CD4-positive, alpha-beta T cell (primary cell): ENCODE measurements at regions not wholly inside any gene's neighbourhood (a gene's known extent, or its start where the extent isn't known, plus 50 kb on each side); places are given as distances from the start of the nearest gene placed in this dataset.

Source experiments
- ATAC-seq: fragments of 200-7000 bp; cut with Tn5 transposase; one replicate; pipeline ENCODE4 v1.10.0; 2022; ENCODE audit warnings: mild to moderate bottlenecking; ENCODE audit not compliant: poor library complexity
- CTCF ChIA-PET: fragments of 350-600 bp; sonication (Branson Sonifier 250); formaldehyde crosslinking; loops from one replicate; lab custom pipeline; 2021; ENCODE audit warnings: antibody characterized with exemption, inconsistent platforms; lab: Charles Lee
- POLR2A ChIA-PET: fragments of 350-600 bp; sonication (Branson Sonifier 250); formaldehyde crosslinking; loops from one replicate; lab custom pipeline; 2021; ENCODE audit warnings: antibody characterized with exemption, inconsistent platforms; lab: Charles Lee
- DNase-seq, 14 experiments: peaks; one replicate each; pipeline ENCODE4 v3.0.0-alpha.2; 2013 to 2020; ENCODE audit warnings: mixed read lengths in 2 of 14
- H3K27ac ChIP-seq, 2 donors: one replicate each; pipeline versions ENCODE4 v1.5.1 to v1.7.0; 2013; ENCODE audit warnings: low read length in 2 of 2, low read depth in 1 of 2, mild to moderate bottlenecking in 1 of 2
- H3K27me3 ChIP-seq, 2 experiments: 1 replicate in 1 of 2; 2 replicates in 1 of 2; pipeline versions ENCODE4 v1.6.1 to v1.7.0; 2013; ENCODE audit warnings: low read length in 2 of 2, control low read depth in 1 of 2, mild to moderate bottlenecking in 1 of 2, moderate library complexity in 1 of 2; ENCODE audit not compliant: insufficient read depth in 2 of 2, control insufficient read depth in 1 of 2
- H3K36me3 ChIP-seq: one replicate; pipeline ENCODE4 v1.6.1; 2013; ENCODE audit warnings: low read length, control low read depth; ENCODE audit not compliant: insufficient read depth
- H3K4me1 ChIP-seq: one replicate; pipeline ENCODE4 v1.6.1; 2013; ENCODE audit warnings: low read length, control low read depth; ENCODE audit not compliant: insufficient read depth
- H3K4me3 ChIP-seq: one replicate; pipeline ENCODE4 v1.5.1; 2013; ENCODE audit warnings: mild to moderate bottlenecking, low read length, moderate library complexity
- H3K9me3 ChIP-seq, 2 experiments: 1 replicate in 1 of 2; 2 replicates in 1 of 2; pipeline versions ENCODE4 v1.6.1 to v1.7.0; 2013; ENCODE audit warnings: low read length in 2 of 2, mild to moderate bottlenecking in 2 of 2, control low read depth in 1 of 2, moderate library complexity in 1 of 2; ENCODE audit not compliant: control insufficient read depth in 1 of 2, insufficient read depth in 1 of 2
- H3K27ac Mint-ChIP-seq: one replicate; pipeline ENCODE4 v1.8.0; 2020; ENCODE audit warnings: mixed read lengths
- H3K27me3 Mint-ChIP-seq: one replicate; pipeline ENCODE4 v1.8.0; 2021; ENCODE audit warnings: mixed read lengths
- H3K36me3 Mint-ChIP-seq: one replicate; pipeline ENCODE4 v1.8.0; 2021; ENCODE audit warnings: low read depth, mixed read lengths
- H3K4me1 Mint-ChIP-seq: one replicate; pipeline ENCODE4 v1.8.0; 2021; ENCODE audit warnings: low read depth, mixed read lengths
- H3K4me3 Mint-ChIP-seq: one replicate; pipeline ENCODE4 v1.8.0; 2020; ENCODE audit warnings: mild to moderate bottlenecking, mixed read lengths
- H3K9me3 Mint-ChIP-seq: one replicate; pipeline ENCODE4 v1.8.0; 2020; ENCODE audit warnings: mixed read lengths
- intact Hi-C, 2 experiments: fragments of 100-400 bp; cut with DNase I in 1 of 2; cut with micrococcal nuclease in 1 of 2; formaldehyde crosslinking; loops; one replicate each; pipeline versions ENCODE4 v1.15.1 to v1.9.0; 2023 to 2025; cut with DNase I, micrococcal nuclease
- TF ChIP-seq, protein P1 (sequence below): fragments of 200-600 bp; IDR thresholded peaks from one replicate; pipeline ENCODE4 v1.8.0; 2022; ENCODE audit warnings: antibody characterized with exemption, mild to moderate bottlenecking

DNA sequence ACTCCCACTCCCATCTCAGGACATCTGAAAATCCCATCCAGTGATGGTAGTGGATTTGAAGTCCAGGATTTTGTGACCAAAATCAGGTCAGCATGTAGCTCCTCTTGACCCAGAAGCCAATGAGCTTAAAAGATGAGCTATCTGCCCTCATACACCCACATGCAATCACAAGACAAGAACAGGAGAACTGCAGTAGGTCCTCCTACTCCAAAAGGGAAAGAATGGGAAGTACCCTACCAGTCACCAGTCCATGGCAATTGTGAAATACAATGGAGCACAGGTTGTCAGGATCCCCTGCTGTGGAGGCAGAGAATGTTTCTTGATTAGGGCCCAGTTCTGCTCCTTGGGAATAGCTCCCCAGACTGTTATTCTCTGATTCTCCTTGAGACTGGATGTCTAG lies 347.3 kb upstream of the CNR1 start:
- H3K4me3 Mint-ChIP-seq = no peak overlapping the region
- ATAC-seq (no peak), DNase-seq (no peak)
- intact Hi-C loops = no loop called here
- peaks cover 0 to 2% of the 10 kb centered on the region in 2 experiments for H3K27me3 ChIP-seq
- POLR2A ChIA-PET = no interaction called here
- no peaks in the 10 kb centered on the region for H3K9me3 ChIP-seq
- H3K27ac ChIP-seq = no peak overlapping the region
- no peaks in the 10 kb centered on the region for H3K36me3 Mint-ChIP-seq
- no peaks in the 10 kb centered on the region for H3K4me1 ChIP-seq
- H3K4me3 ChIP-seq = no peak overlapping the region
- H3K27me3 Mint-ChIP-seq = no peaks in the 10 kb centered on the region
- no peak overlapping the region for H3K27ac Mint-ChIP-seq
- H3K36me3 ChIP-seq = no peaks in the 10 kb centered on the region
- CTCF ChIA-PET = no interaction called here
- H3K9me3 Mint-ChIP-seq = no peaks in the 10 kb centered on the region
- H3K4me1 Mint-ChIP-seq = no peaks in the 10 kb centered on the region
- TF ChIP-seq, protein P1, sequence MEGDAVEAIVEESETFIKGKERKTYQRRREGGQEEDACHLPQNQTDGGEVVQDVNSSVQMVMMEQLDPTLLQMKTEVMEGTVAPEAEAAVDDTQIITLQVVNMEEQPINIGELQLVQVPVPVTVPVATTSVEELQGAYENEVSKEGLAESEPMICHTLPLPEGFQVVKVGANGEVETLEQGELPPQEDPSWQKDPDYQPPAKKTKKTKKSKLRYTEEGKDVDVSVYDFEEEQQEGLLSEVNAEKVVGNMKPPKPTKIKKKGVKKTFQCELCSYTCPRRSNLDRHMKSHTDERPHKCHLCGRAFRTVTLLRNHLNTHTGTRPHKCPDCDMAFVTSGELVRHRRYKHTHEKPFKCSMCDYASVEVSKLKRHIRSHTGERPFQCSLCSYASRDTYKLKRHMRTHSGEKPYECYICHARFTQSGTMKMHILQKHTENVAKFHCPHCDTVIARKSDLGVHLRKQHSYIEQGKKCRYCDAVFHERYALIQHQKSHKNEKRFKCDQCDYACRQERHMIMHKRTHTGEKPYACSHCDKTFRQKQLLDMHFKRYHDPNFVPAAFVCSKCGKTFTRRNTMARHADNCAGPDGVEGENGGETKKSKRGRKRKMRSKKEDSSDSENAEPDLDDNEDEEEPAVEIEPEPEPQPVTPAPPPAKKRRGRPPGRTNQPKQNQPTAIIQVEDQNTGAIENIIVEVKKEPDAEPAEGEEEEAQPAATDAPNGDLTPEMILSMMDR = no peak

DNA sequence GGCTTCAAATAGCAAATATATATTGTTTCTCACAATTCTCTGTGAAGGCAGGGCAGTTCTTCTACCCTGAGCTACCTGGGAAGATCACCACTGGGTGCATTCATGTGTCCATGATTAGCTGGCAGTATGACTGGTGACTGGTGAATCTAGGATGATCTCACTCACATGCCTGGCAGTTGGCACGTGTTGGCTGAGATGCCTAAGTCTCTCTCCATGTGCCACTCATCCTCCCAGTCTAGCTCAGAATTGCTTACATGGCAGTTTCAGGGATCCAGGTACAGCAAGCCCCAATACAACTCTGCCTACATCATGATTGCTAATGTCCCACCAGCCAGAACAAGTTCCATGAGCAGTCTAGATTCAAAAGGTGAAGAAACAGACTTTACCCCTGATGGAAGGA lies 346.8 kb upstream of the CNR1 start:
- H3K36me3 Mint-ChIP-seq = no peaks in the 10 kb centered on the region
- no peaks in the 10 kb centered on the region for H3K9me3 Mint-ChIP-seq
- intact Hi-C loops = no loop called here
- TF ChIP-seq, protein P1 = no peak
- ChIA-PET CTCF (no interaction called here), POLR2A (no interaction called here)
- H3K4me1 ChIP-seq = no peaks in the 10 kb centered on the region
- peaks cover 0 to 2% of the 10 kb centered on the region in 2 experiments for H3K27me3 ChIP-seq
- H3K27ac Mint-ChIP-seq = no peak overlapping the region
- no peak overlapping the region for H3K4me3 Mint-ChIP-seq
- ATAC-seq = no peak
- H3K4me3 ChIP-seq = no peak overlapping the region
- no peak overlapping the region for H3K27ac ChIP-seq
- no peak for DNase-seq
- no peaks in the 10 kb centered on the region for H3K4me1 Mint-ChIP-seq
- no peaks in the 10 kb centered on the region for H3K27me3 Mint-ChIP-seq
- H3K36me3 ChIP-seq = no peaks in the 10 kb centered on the region
- H3K9me3 ChIP-seq = no peaks in the 10 kb centered on the region

DNA sequence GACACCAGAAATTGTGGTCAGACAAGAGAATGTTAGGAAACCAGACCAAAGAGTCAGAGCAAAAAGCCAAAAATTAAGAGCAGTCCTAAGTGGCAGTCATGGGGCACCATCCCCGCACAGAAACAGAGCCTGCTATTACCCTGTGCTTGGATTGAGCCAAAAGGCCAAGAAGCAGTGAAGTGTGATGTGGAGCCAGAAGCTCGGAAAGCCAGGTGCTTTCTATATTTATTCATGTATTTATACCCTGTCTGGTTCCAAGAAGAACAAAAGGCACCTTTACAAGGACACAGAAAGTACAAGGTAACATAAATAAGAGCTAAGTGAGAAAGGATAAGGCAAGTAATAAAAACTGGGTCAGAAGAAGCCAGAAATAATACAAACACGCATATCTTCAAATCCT lies 336.2 kb upstream of the CNR1 start:
- ATAC-seq = no peak
- ChIA-PET POLR2A (no interaction called here), CTCF (no interaction called here)
- Mint-ChIP-seq H3K4me3 (no peak overlapping the region), H3K27me3 (peaks cover 15% of the 10 kb centered on the region), H3K27ac (no peak overlapping the region), H3K9me3 (peaks cover 4% of the 10 kb centered on the region), H3K4me1 (no peaks in the 10 kb centered on the region), H3K36me3 (no peaks in the 10 kb centered on the region)
- Histone ChIP-seq H3K4me3 (no peak overlapping the region), H3K27me3 (no peaks in the 10 kb centered on the region), H3K4me1 (no peaks in the 10 kb centered on the region), H3K36me3 (no peaks in the 10 kb centered on the region), H3K27ac (no peak overlapping the region), H3K9me3 (peaks cover 0 to 3% of the 10 kb centered on the region in 2 experiments)
- TF ChIP-seq, protein P1 = no peak
- DNase-seq = no peak
- intact Hi-C loops = no loop called here
